Neural progenitor cell (in vitro differentiated cells): ENCODE measurements at regions not wholly inside any gene's neighbourhood (a gene's known extent, or its start where the extent isn't known, plus 50 kb on each side); places are given as distances from the start of the nearest gene placed in this dataset.

ENCODE experiments used
- EZH2 ChIP-seq: fragments of 200-600 bp; sonication (generic); IDR thresholded peaks from 2 replicates; pipeline ENCODE4 v1.6.1; 2017; ENCODE audit warnings: antibody characterized with exemption, mild to moderate bottlenecking, moderate library complexity
- TF ChIP-seq, protein P1 (sequence below): fragments of 200-600 bp; sonication (generic); IDR thresholded peaks from 2 replicates; pipeline ENCODE4 v1.5.1; 2017; ENCODE audit warnings: antibody characterized with exemption, mild to moderate bottlenecking

DNA sequence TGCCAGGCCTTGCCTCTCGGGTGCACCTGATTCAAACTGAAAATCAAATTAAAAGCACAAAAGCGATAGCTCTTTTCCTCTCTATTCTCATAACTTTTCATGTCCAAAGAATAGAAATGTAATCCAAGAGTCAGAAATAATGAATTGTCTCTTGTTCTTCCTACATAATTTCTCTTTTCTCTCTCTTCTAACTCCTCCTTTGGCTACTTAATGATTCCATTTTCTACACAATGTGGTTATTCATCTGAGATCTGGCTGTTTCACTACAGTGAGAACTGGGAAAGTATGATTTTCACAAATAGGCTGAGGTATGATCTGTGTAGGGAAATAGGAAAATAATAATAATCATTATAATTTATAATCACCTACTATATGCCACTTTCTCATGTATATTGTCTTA, 703.5 kb downstream of the PDHA2 start:
- TF ChIP-seq, protein P1, sequence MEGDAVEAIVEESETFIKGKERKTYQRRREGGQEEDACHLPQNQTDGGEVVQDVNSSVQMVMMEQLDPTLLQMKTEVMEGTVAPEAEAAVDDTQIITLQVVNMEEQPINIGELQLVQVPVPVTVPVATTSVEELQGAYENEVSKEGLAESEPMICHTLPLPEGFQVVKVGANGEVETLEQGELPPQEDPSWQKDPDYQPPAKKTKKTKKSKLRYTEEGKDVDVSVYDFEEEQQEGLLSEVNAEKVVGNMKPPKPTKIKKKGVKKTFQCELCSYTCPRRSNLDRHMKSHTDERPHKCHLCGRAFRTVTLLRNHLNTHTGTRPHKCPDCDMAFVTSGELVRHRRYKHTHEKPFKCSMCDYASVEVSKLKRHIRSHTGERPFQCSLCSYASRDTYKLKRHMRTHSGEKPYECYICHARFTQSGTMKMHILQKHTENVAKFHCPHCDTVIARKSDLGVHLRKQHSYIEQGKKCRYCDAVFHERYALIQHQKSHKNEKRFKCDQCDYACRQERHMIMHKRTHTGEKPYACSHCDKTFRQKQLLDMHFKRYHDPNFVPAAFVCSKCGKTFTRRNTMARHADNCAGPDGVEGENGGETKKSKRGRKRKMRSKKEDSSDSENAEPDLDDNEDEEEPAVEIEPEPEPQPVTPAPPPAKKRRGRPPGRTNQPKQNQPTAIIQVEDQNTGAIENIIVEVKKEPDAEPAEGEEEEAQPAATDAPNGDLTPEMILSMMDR = no peak
- TF ChIP-seq EZH2 = no peak
